ENCODE measurements at regions not wholly inside any gene's neighbourhood (a gene's known extent, or its start where the extent isn't known, plus 50 kb on each side); places are given as distances from the start of the nearest gene placed in this dataset.

GRCh38 chr9:16153741-16154140 is 600.9 kb downstream of the CCDC171 start:
- no peak for DNase-seq (ENCODE audit: extremely low read depth, low read depth, low spot score)

- DNase-seq (ENCODE audit: extremely low read depth, low read depth, low spot score), result no peak
Observed at GRCh38 chr9:16154521-16155078, 601.8 kb downstream of the CCDC171 start.

- DNase-seq (ENCODE audit: extremely low read depth, low read depth, low spot score), result no peak
Observed at GRCh38 chr9:16155878-16156277, 603.0 kb downstream of the CCDC171 start.

GRCh38 chr9:16157216-16157615 is 604.4 kb downstream of the CCDC171 start:
- DNase-seq (ENCODE audit: extremely low read depth, low read depth, low spot score), result no peak

- no peak for DNase-seq (ENCODE audit: extremely low read depth, low read depth, low spot score)
Observed at GRCh38 chr9:16157651-16158050, 604.8 kb downstream of the CCDC171 start.

GRCh38 chr9:16158093-16158492 is 605.2 kb downstream of the CCDC171 start:
- DNase-seq (ENCODE audit: extremely low read depth, low read depth, low spot score), result no peak

GRCh38 chr9:16161483-16161882 is 608.6 kb downstream of the CCDC171 start:
- no peak for DNase-seq (ENCODE audit: extremely low read depth, low read depth, low spot score)

- DNase-seq (ENCODE audit: extremely low read depth, low read depth, low spot score), result no peak
Observed at GRCh38 chr9:16170119-16170518, 617.3 kb downstream of the CCDC171 start.

GRCh38 chr9:16171911-16172310 is 619.1 kb downstream of the CCDC171 start:
- DNase-seq (ENCODE audit: extremely low read depth, low read depth, low spot score), result no peak

- no peak for DNase-seq (ENCODE audit: extremely low read depth, low read depth, low spot score)
Observed at GRCh38 chr9:16172796-16173195, 620.0 kb downstream of the CCDC171 start.

- DNase-seq (ENCODE audit: extremely low read depth, low read depth, low spot score), result no peak
Observed at GRCh38 chr9:16174915-16175314, 622.1 kb downstream of the CCDC171 start.

- no peak for DNase-seq (ENCODE audit: extremely low read depth, low read depth, low spot score)
Observed at GRCh38 chr9:16175461-16175860, 622.6 kb downstream of the CCDC171 start.

GRCh38 chr9:16178294-16178693 is 625.5 kb downstream of the CCDC171 start:
- DNase-seq (ENCODE audit: extremely low read depth, low read depth, low spot score), result no peak

- DNase-seq (ENCODE audit: extremely low read depth, low read depth, low spot score), result no peak
Observed at GRCh38 chr9:16179566-16179965, 626.7 kb downstream of the CCDC171 start.

GRCh38 chr9:16180091-16180490 is 627.2 kb downstream of the CCDC171 start:
- DNase-seq (ENCODE audit: extremely low read depth, low read depth, low spot score), result no peak

- DNase-seq (ENCODE audit: extremely low read depth, low read depth, low spot score), result no peak
Observed at GRCh38 chr9:16180546-16180945, 627.7 kb downstream of the CCDC171 start.

GRCh38 chr9:16181539-16181938 is 628.7 kb downstream of the CCDC171 start:
- no peak for DNase-seq (ENCODE audit: extremely low read depth, low read depth, low spot score)

- DNase-seq (ENCODE audit: extremely low read depth, low read depth, low spot score), result no peak
Observed at GRCh38 chr9:16182784-16183183, 629.9 kb downstream of the CCDC171 start.

- DNase-seq (ENCODE audit: extremely low read depth, low read depth, low spot score), result no peak
Observed at GRCh38 chr9:16184964-16185646, 632.3 kb downstream of the CCDC171 start.

- no peak for DNase-seq (ENCODE audit: extremely low read depth, low read depth, low spot score)
Observed at GRCh38 chr9:16191191-16191590, 638.3 kb downstream of the CCDC171 start.

GRCh38 chr9:16191691-16192402 is 639.0 kb downstream of the CCDC171 start:
- no peak for DNase-seq (ENCODE audit: extremely low read depth, low read depth, low spot score)

GRCh38 chr9:16192403-16193017 is 639.7 kb downstream of the CCDC171 start:
- DNase-seq (ENCODE audit: extremely low read depth, low read depth, low spot score), result no peak

Measured in glomerular endothelial cell (primary cell).